Fibroblast of lung (primary cell): ENCODE measurements at regions not wholly inside any gene's neighbourhood (a gene's known extent, or its start where the extent isn't known, plus 50 kb on each side); places are given as distances from the start of the nearest gene placed in this dataset.

Experiments used
- DNase-seq, 2 donors: peaks; one replicate each; pipeline versions ENCODE4 v3.0.0 to v3.0.0-alpha.2; 2010; ENCODE audit warnings: low read depth in 2 of 2
- H2AFZ ChIP-seq: 2 replicates; pipeline ENCODE4 v1.5.1; 2012; ENCODE audit warnings: low read length, control low read depth, inconsistent platforms
- H3K27ac ChIP-seq: 2 replicates; pipeline ENCODE4 v1.5.1; 2011; ENCODE audit warnings: low read length, control low read depth; ENCODE audit not compliant: insufficient read depth
- H3K27me3 ChIP-seq: 2 replicates; pipeline ENCODE4 v1.5.1; 2011; ENCODE audit warnings: mild to moderate bottlenecking, low read length; ENCODE audit not compliant: control insufficient read depth, insufficient read depth
- H3K36me3 ChIP-seq: 2 replicates; pipeline ENCODE4 v1.5.1; 2011; ENCODE audit warnings: low read length; ENCODE audit not compliant: control insufficient read depth, insufficient read depth
- H3K4me1 ChIP-seq: 2 replicates; pipeline ENCODE4 v1.5.1; 2011; ENCODE audit warnings: low read length; ENCODE audit not compliant: control insufficient read depth, insufficient read depth; ENCODE audit errors: extremely low read depth
- H3K4me2 ChIP-seq: 2 replicates; pipeline ENCODE4 v1.5.1; 2011; ENCODE audit warnings: low read length, control low read depth; ENCODE audit not compliant: insufficient read depth; ENCODE audit errors: extremely low read depth
- H3K4me3 ChIP-seq, 4 experiments: fragments of 200-600 bp in 1 of 4; sonication (generic) in 1 of 4; replicated peaks in 1 of 4; 2 replicates each; pipeline ENCODE4 v1.5.1; 2011 to 2016; ENCODE audit warnings: low read length in 4 of 4, low read depth in 3 of 4, mild to moderate bottlenecking in 3 of 4, control low read depth in 2 of 4, inconsistent platforms in 1 of 4, mixed read lengths in 1 of 4; ENCODE audit not compliant: insufficient read depth in 1 of 4; ENCODE audit errors: control extremely low read depth in 1 of 4
- H3K79me2 ChIP-seq: 2 replicates; pipeline ENCODE4 v1.5.1; 2012; ENCODE audit warnings: mild to moderate bottlenecking, low read length, inconsistent platforms; ENCODE audit not compliant: control insufficient read depth, insufficient read depth
- H3K9ac ChIP-seq: 2 replicates; pipeline ENCODE4 v1.5.1; 2011; ENCODE audit warnings: mild to moderate bottlenecking, low read length, control low read depth; ENCODE audit not compliant: insufficient read depth
- H3K9me3 ChIP-seq: 2 replicates; pipeline ENCODE4 v1.5.1; 2012; ENCODE audit warnings: low read depth, low read length; ENCODE audit not compliant: control insufficient read depth, insufficient read depth
- H4K20me1 ChIP-seq: 2 replicates; pipeline ENCODE4 v1.5.1; 2011; ENCODE audit warnings: low read length; ENCODE audit not compliant: control insufficient read depth, insufficient read depth; ENCODE audit errors: extremely low read depth
- CTCF ChIP-seq, 2 donors: IDR thresholded peaks in 1 of 2; conservative IDR thresholded peaks in 1 of 2; 1 replicate in 1 of 2; 2 replicates in 1 of 2; pipeline ENCODE4 v1.5.1; 2011 to 2012; ENCODE audit warnings: low read length in 2 of 2, control low read depth in 1 of 2, inconsistent platforms in 1 of 2, low read depth in 1 of 2, mild to moderate bottlenecking in 1 of 2
- EZH2 ChIP-seq: IDR thresholded peaks from 2 replicates; pipeline ENCODE4 v1.5.1; 2012; ENCODE audit warnings: low read length, control low read depth, mild to moderate bottlenecking; ENCODE audit errors: missing control alignments

GRCh38 chr4:62899646-62900364 is 1509.4 kb downstream of the TECRL start:
- no peak overlapping the region for H3K27ac ChIP-seq
- peak in 1 of 2 donors; percentile 45 for DNase-seq
- H3K4me2 ChIP-seq: no peak overlapping the region
- H3K9ac ChIP-seq: no peak overlapping the region
- H3K27me3 ChIP-seq: no peaks in the 10 kb centered on the region
- no peak overlapping the region for H3K4me3 ChIP-seq
- no peaks in the 10 kb centered on the region for H3K79me2 ChIP-seq
- H3K36me3 ChIP-seq: no peaks in the 10 kb centered on the region
- H4K20me1 ChIP-seq: no peaks in the 10 kb centered on the region
- H3K4me1 ChIP-seq: no peaks in the 10 kb centered on the region
- TF ChIP-seq CTCF (conservative IDR thresholded peaks at IDR 0.05 in 1 of 2, IDR thresholded peaks at IDR 0.05 in 1 of 2; ENCODE audit: low read depth in 1 of 2, low read length in 2 of 2) (no peak), EZH2 (no peak)
- no peaks in the 10 kb centered on the region for H3K9me3 ChIP-seq
- no peak overlapping the region for H2AFZ ChIP-seq

- Histone ChIP-seq H3K9me3 (no peaks in the 10 kb centered on the region), H3K27me3 (no peaks in the 10 kb centered on the region), H4K20me1 (no peaks in the 10 kb centered on the region)
Observed at GRCh38 chr4:62898115-62898514, 1511.1 kb downstream of the TECRL start.

GRCh38 chr4:62896721-62897120 is 1512.5 kb downstream of the TECRL start:
- Histone ChIP-seq H3K27ac (no peak overlapping the region), H3K36me3 (no peaks in the 10 kb centered on the region), H3K4me3 (no peak overlapping the region), H3K79me2 (no peaks in the 10 kb centered on the region), H3K27me3 (no peaks in the 10 kb centered on the region), H3K4me1 (no peaks in the 10 kb centered on the region), H4K20me1 (no peaks in the 10 kb centered on the region), H3K9me3 (no peaks in the 10 kb centered on the region), H3K4me2 (no peak overlapping the region), H3K9ac (no peak overlapping the region), H2AFZ (no peak overlapping the region)
- no peak for TF ChIP-seq EZH2
- no peak for TF ChIP-seq CTCF (conservative IDR thresholded peaks at IDR 0.05 in 1 of 2, IDR thresholded peaks at IDR 0.05 in 1 of 2; ENCODE audit: low read depth in 1 of 2, low read length in 2 of 2)
- no peak for DNase-seq

More at GRCh38 chr4:62898115-62898514, 1511.1 kb downstream of the TECRL start:
- Histone ChIP-seq H3K27ac (no peak overlapping the region), H3K4me1 (no peaks in the 10 kb centered on the region), H3K4me3 (no peak overlapping the region), H3K79me2 (no peaks in the 10 kb centered on the region), H3K36me3 (no peaks in the 10 kb centered on the region), H2AFZ (no peak overlapping the region), H3K4me2 (no peak overlapping the region), H3K9ac (no peak overlapping the region)
- TF ChIP-seq CTCF (conservative IDR thresholded peaks at IDR 0.05 in 1 of 2, IDR thresholded peaks at IDR 0.05 in 1 of 2; ENCODE audit: low read depth in 1 of 2, low read length in 2 of 2) (no peak), EZH2 (no peak)
- no peak for DNase-seq
